ENCODE measurements at regions not wholly inside any gene's neighbourhood (a gene's known extent, or its start where the extent isn't known, plus 50 kb on each side); places are given as distances from the start of the nearest gene placed in this dataset.
"Not testable (repeated sequence)": the region's sequence is repeated elsewhere in the genome, so short reads cannot be mapped to it uniquely, and the experiment has no call there.

DNA sequence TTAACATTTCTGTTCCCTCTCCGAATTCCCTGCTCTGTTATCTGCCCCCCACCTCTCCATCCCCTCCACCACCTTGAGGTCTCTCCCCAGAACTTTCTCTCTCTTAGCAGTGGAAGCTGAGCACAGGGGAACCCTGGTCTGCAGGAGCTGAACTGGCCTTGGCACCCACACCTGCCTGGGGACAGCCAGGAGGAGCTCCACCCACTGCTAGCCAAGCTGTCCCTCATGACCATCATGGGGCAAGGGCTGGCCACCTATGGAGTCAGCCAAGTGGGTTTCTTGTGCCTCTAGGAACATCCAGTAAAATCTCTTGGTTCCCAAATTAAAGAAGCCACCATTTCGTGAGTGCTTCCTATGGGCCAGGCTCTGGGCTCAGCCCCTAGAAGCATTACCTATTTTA lies 276.4 kb upstream of the TLE3 start:
- no peak overlapping the region for H3K27ac ChIP-seq (ENCODE audit: insufficient read length, low read depth, low read length)
- no peaks in the 10 kb centered on the region; a peak in 1 of 7 replicates for H3K36me3 Mint-ChIP-seq (ENCODE audit: insufficient read depth in 1 of 3, low read depth in 3 of 3)
- no peak overlapping the region for H3K4me2 ChIP-seq (ENCODE audit: insufficient read depth, insufficient read length, low read length)
- H3K56ac ChIP-seq (ENCODE audit: insufficient read length, low read depth, low read length) = no peak overlapping the region
- no CpG with 5 or more reads among the region's 2 CpGs for WGBS (ENCODE audit: extremely low coverage, insufficient read length, low lambda C conversion rate)
- no peak overlapping the region for H3K14ac ChIP-seq (ENCODE audit: insufficient read depth, low read length)
- no peak overlapping the region for H3K18ac ChIP-seq (ENCODE audit: insufficient read length, low read depth, low read length)
- no peak overlapping the region for H2BK5ac ChIP-seq (ENCODE audit: insufficient read length, low read length)
- peaks cover 35 to 39% of the 10 kb centered on the region in 2 experiments for H3K4me1 Mint-ChIP-seq
- H4K20me1 ChIP-seq (ENCODE audit: control insufficient read depth, insufficient read depth, insufficient read length) = no peaks in the 10 kb centered on the region
- no peak overlapping the region for H4K5ac ChIP-seq (ENCODE audit: insufficient read length, low read depth, low read length)
- H3T11ph ChIP-seq (ENCODE audit: low read length) = no peak overlapping the region
- H2BK20ac ChIP-seq (ENCODE audit: low read depth, low read length, poor library complexity, severe bottlenecking) = no peak overlapping the region
- no peak overlapping the region; a peak in 1 of 5 replicates for H3K4me3 Mint-ChIP-seq
- H2BK12ac ChIP-seq (ENCODE audit: insufficient read length, low read depth, low read length) = no peak overlapping the region
- DNase-seq = peak; percentile 17
- H2AFZ ChIP-seq (ENCODE audit: low read length) = no peak overlapping the region
- H3K79me2 ChIP-seq (ENCODE audit: insufficient read depth, low read length) = no peaks in the 10 kb centered on the region
- H3K9me3 ChIP-seq (ENCODE audit: control insufficient read depth, low read depth, low read length) = no peaks in the 10 kb centered on the region
- no peak overlapping the region for H4K8ac ChIP-seq (replicated peaks; ENCODE audit: insufficient read length, low read depth, low read length)
- no peak overlapping the region for H3K23ac ChIP-seq (ENCODE audit: insufficient read length, low read depth, low read length)
- TF ChIP-seq, protein P1, sequence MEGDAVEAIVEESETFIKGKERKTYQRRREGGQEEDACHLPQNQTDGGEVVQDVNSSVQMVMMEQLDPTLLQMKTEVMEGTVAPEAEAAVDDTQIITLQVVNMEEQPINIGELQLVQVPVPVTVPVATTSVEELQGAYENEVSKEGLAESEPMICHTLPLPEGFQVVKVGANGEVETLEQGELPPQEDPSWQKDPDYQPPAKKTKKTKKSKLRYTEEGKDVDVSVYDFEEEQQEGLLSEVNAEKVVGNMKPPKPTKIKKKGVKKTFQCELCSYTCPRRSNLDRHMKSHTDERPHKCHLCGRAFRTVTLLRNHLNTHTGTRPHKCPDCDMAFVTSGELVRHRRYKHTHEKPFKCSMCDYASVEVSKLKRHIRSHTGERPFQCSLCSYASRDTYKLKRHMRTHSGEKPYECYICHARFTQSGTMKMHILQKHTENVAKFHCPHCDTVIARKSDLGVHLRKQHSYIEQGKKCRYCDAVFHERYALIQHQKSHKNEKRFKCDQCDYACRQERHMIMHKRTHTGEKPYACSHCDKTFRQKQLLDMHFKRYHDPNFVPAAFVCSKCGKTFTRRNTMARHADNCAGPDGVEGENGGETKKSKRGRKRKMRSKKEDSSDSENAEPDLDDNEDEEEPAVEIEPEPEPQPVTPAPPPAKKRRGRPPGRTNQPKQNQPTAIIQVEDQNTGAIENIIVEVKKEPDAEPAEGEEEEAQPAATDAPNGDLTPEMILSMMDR (conservative IDR thresholded peaks at IDR 0.05) = no peak
- H3K9ac ChIP-seq (ENCODE audit: extremely low read depth, insufficient read length, low read length) = no peak overlapping the region
- H3K9me3 Mint-ChIP-seq = peaks cover 4% of the 10 kb centered on the region in 2 experiments; a peak in 4 of 5 replicates
- H3K27me3 ChIP-seq (ENCODE audit: insufficient read depth, low read length) = no peaks in the 10 kb centered on the region; the same call in 1 of the 2 replicates
- H3K23me2 ChIP-seq (ENCODE audit: insufficient read length, low read depth, low read length, poor library complexity, severe bottlenecking) = peaks cover 10% of the 10 kb centered on the region
- no peak overlapping the region for H3K27ac Mint-ChIP-seq
- H3K4ac ChIP-seq (ENCODE audit: low read depth, low read length) = no peak overlapping the region
- no peak overlapping the region for H2AK5ac ChIP-seq (ENCODE audit: insufficient read length, low read length)
- no peaks in the 10 kb centered on the region for H3K79me1 ChIP-seq (ENCODE audit: insufficient read depth, low read depth, low read length, poor library complexity, severe bottlenecking)
- no peak overlapping the region for H2BK120ac ChIP-seq (ENCODE audit: low read depth, low read length, poor library complexity, severe bottlenecking)
- peaks cover 2% of the 10 kb centered on the region; the same call in 1 of the 2 replicates for H3K4me1 ChIP-seq (ENCODE audit: insufficient read depth, low read length)
- H2BK15ac ChIP-seq (ENCODE audit: low read depth, low read length) = no peak overlapping the region
- H3K27me3 Mint-ChIP-seq (ENCODE audit: low read depth) = peaks cover 48% of the 10 kb centered on the region
- no peak overlapping the region for H4K91ac ChIP-seq (ENCODE audit: insufficient read length, low read depth, low read length)

DNA sequence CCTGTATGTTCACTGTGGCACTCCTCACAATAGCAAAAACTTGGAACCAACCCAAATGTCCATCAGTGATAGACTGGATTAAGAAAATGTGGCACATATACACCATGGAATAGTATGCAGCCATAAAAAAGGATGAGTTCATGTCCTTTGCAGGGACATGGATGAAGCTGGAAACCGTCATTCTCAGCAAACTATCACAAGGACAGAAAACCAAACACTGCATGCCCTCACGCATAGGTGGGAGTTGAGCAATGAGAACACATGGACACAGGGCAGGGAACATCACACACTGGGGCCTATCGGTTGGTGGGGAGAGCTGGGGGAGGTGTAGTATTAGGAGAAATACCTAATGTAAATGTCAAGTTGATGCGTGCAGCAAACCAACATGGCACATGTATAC lies 275.7 kb upstream of the TLE3 start:
- Mint-ChIP-seq H3K27me3 (ENCODE audit: low read depth) (peaks cover 51% of the 10 kb centered on the region), H3K4me1 (peaks cover 32 to 34% of the 10 kb centered on the region in 2 experiments)
- DNase-seq; H3K4me2 ChIP-seq (ENCODE audit: insufficient read depth, insufficient read length, low read length); H3K27ac Mint-ChIP-seq; H2AK5ac ChIP-seq (ENCODE audit: insufficient read length, low read length); H2AFZ ChIP-seq (ENCODE audit: low read length); H2BK15ac ChIP-seq (ENCODE audit: low read depth, low read length); H2BK12ac ChIP-seq (ENCODE audit: insufficient read length, low read depth, low read length); H3K23me2 ChIP-seq (ENCODE audit: insufficient read length, low read depth, low read length, poor library complexity, severe bottlenecking); H3K27me3 ChIP-seq (ENCODE audit: insufficient read depth, low read length); H3K79me1 ChIP-seq (ENCODE audit: insufficient read depth, low read depth, low read length, poor library complexity, severe bottlenecking); H3K9ac ChIP-seq (ENCODE audit: extremely low read depth, insufficient read length, low read length); H3T11ph ChIP-seq (ENCODE audit: low read length); H4K91ac ChIP-seq (ENCODE audit: insufficient read length, low read depth, low read length); H4K8ac ChIP-seq (replicated peaks; ENCODE audit: insufficient read length, low read depth, low read length); H3K18ac ChIP-seq (ENCODE audit: insufficient read length, low read depth, low read length); H3K4me1 ChIP-seq (ENCODE audit: insufficient read depth, low read length); H2BK20ac ChIP-seq (ENCODE audit: low read depth, low read length, poor library complexity, severe bottlenecking); H3K14ac ChIP-seq (ENCODE audit: insufficient read depth, low read length); H4K20me1 ChIP-seq (ENCODE audit: control insufficient read depth, insufficient read depth, insufficient read length); H2BK120ac ChIP-seq (ENCODE audit: low read depth, low read length, poor library complexity, severe bottlenecking); H3K4ac ChIP-seq (ENCODE audit: low read depth, low read length); H3K4me3 Mint-ChIP-seq; H2BK5ac ChIP-seq (ENCODE audit: insufficient read length, low read length); H3K9me3 ChIP-seq (ENCODE audit: control insufficient read depth, low read depth, low read length); H3K36me3 Mint-ChIP-seq (ENCODE audit: insufficient read depth in 1 of 3, low read depth in 3 of 3); H3K27ac ChIP-seq (ENCODE audit: insufficient read length, low read depth, low read length); H3K56ac ChIP-seq (ENCODE audit: insufficient read length, low read depth, low read length); H3K23ac ChIP-seq (ENCODE audit: insufficient read length, low read depth, low read length); H3K9me3 Mint-ChIP-seq; H3K79me2 ChIP-seq (ENCODE audit: insufficient read depth, low read length); H4K5ac ChIP-seq (ENCODE audit: insufficient read length, low read depth, low read length): not testable (repeated sequence)
- WGBS (ENCODE audit: extremely low coverage, insufficient read length, low lambda C conversion rate) = no CpG with 5 or more reads among the region's 4 CpGs
